Peyer's patch (tissue), 4 donors: ENCODE measurements at regions not wholly inside any gene's neighbourhood (a gene's known extent, or its start where the extent isn't known, plus 50 kb on each side); places are given as distances from the start of the nearest gene placed in this dataset.

Source experiments
- DNase-seq, 3 donors: peaks; one replicate each; pipeline ENCODE4 v3.0.0-alpha.2; 2017 to 2019
- H3K27ac ChIP-seq, 4 donors: fragments of 200-600 bp; sonication (generic); one replicate each; pipeline ENCODE4 v1.5.1; 2016 to 2019
- H3K27me3 ChIP-seq, 2 donors: fragments of 200-600 bp; sonication (generic); one replicate each; pipeline ENCODE4 v1.5.1; 2019
- H3K36me3 ChIP-seq, 3 donors: fragments of 200-600 bp; sonication (generic); one replicate each; pipeline ENCODE4 v1.5.1; 2016 to 2019
- H3K4me1 ChIP-seq, 4 donors: fragments of 200-600 bp; sonication (generic); one replicate each; pipeline ENCODE4 v1.5.1; 2016 to 2019
- H3K4me3 ChIP-seq, 4 donors: fragments of 200-600 bp; sonication (generic); 1 replicate in 3 of 4; 2 replicates in 1 of 4; pipeline ENCODE4 v1.5.1; 2016 to 2019; ENCODE audit warnings: mild to moderate bottlenecking in 1 of 4
- H3K9me3 ChIP-seq, 4 donors: fragments of 200-600 bp; sonication (generic); one replicate each; pipeline ENCODE4 v1.5.1; 2016 to 2019; ENCODE audit warnings: mild to moderate bottlenecking in 1 of 4
- POLR2A ChIP-seq, 2 donors: fragments of 450-650 bp; IDR thresholded peaks; one replicate each; pipeline ENCODE4 v1.5.1; 2017; ENCODE audit warnings: antibody characterized with exemption in 2 of 2, mild to moderate bottlenecking in 2 of 2, moderate library complexity in 2 of 2
- TF ChIP-seq, protein P1 (sequence below), 6 experiments: fragments of 450-650 bp in 4 of 6; fragments of 200-600 bp in 2 of 6; sonication (generic) in 1 of 6; IDR thresholded peaks; one replicate each; pipeline ENCODE4 v1.5.1; 2017 to 2019; ENCODE audit warnings: antibody characterized with exemption in 6 of 6, mild to moderate bottlenecking in 3 of 6, moderate library complexity in 1 of 6

- Histone ChIP-seq H3K36me3 (no peaks in the 10 kb centered on the region), H3K9me3 (no peaks in the 10 kb centered on the region), H3K27ac (no peak overlapping the region), H3K4me3 (no peak overlapping the region), H3K27me3 (no peaks in the 10 kb centered on the region), H3K4me1 (no peaks in the 10 kb centered on the region)
- DNase-seq, result no peak
- TF ChIP-seq POLR2A (IDR thresholded peaks at IDR 0.05), result no peak
- TF ChIP-seq, protein P1, sequence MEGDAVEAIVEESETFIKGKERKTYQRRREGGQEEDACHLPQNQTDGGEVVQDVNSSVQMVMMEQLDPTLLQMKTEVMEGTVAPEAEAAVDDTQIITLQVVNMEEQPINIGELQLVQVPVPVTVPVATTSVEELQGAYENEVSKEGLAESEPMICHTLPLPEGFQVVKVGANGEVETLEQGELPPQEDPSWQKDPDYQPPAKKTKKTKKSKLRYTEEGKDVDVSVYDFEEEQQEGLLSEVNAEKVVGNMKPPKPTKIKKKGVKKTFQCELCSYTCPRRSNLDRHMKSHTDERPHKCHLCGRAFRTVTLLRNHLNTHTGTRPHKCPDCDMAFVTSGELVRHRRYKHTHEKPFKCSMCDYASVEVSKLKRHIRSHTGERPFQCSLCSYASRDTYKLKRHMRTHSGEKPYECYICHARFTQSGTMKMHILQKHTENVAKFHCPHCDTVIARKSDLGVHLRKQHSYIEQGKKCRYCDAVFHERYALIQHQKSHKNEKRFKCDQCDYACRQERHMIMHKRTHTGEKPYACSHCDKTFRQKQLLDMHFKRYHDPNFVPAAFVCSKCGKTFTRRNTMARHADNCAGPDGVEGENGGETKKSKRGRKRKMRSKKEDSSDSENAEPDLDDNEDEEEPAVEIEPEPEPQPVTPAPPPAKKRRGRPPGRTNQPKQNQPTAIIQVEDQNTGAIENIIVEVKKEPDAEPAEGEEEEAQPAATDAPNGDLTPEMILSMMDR (IDR thresholded peaks at IDR 0.05), result no peak
These were observed 435.2 kb upstream of the AUTS2 start for GRCh38 chr7:69162931-69163670.

DNA sequence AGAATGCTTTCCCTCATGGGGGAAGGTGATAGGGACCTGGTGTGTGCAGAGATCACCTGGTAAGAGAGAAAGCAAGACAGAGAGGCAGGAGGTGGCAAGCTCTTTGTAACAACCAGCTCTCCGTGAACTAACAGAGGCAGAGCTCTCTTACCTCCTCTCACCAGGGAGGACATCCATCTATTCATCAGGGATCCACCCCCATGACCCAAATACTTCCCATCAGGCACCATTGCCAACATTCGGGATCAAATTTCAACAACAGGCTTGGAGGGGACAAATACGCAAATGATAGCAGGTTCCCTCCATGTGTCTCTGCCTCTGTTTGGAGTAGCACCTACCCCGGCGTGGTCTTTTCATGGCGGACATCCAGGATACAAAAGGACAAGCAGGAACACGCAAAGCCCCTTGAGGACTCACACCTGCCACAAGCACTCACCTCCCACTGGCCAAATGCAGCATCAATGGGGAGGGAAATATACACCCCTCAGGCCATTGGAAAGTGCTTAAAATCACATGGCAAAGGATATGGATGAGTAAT is 431.2 kb upstream of the AUTS2 start:
- Histone ChIP-seq H3K27ac (no peak overlapping the region), H3K4me3 (no peak overlapping the region), H3K9me3 (no peaks in the 10 kb centered on the region), H3K36me3 (no peaks in the 10 kb centered on the region), H3K4me1 (no peaks in the 10 kb centered on the region), H3K27me3 (no peaks in the 10 kb centered on the region)
- DNase-seq, result no peak
- no peak for TF ChIP-seq POLR2A (IDR thresholded peaks at IDR 0.05)
- TF ChIP-seq, protein P1 (IDR thresholded peaks at IDR 0.05), result no peak

GRCh38 chr7:69169386-69169785 is 428.9 kb upstream of the AUTS2 start:
- H3K27ac ChIP-seq, result no peak overlapping the region
- TF ChIP-seq, protein P1 (IDR thresholded peaks at IDR 0.05), result no peak
- no peak for TF ChIP-seq POLR2A (IDR thresholded peaks at IDR 0.05)
- H3K36me3 ChIP-seq, result no peaks in the 10 kb centered on the region
- no peaks in the 10 kb centered on the region for H3K9me3 ChIP-seq
- H3K4me3 ChIP-seq, result no peak overlapping the region
- no peaks in the 10 kb centered on the region for H3K27me3 ChIP-seq
- DNase-seq, result no peak
- no peaks in the 10 kb centered on the region for H3K4me1 ChIP-seq

DNA sequence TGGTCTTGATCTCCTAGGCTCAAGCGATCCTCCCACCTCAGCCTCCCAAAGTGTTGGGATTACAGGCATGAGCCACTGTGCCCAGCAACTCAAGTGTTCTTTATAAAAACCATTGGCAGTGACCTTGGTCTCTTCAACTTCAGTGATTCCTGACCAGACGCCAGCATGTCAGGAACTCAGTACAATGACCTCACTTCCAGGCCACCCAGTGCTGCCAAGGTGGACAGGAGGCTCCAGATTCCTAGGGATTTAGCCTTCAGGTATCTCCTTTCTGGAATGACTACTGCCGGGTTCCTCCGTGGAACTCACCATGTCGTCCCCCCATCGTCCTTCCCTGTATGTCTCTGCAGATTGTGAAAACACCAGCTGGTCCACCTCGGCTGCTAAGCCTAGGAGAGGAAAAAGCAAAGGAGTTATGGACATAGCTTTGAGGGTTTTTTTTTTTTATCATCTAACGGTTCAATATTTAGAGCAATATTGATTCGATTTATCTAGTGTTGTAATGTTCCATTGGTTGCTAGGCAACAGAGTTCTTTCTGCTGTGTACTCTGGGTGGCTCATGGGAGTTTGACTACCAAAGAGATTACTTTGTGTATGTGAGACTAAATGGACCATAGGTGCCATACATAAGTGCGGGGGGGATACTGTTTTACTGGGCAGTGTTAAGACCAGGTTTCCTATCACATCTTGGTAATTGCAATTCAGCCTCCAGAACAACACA is 425.8 kb upstream of the AUTS2 start:
- no peak for TF ChIP-seq POLR2A (IDR thresholded peaks at IDR 0.05)
- TF ChIP-seq, protein P1 (IDR thresholded peaks at IDR 0.05), result no peak
- DNase-seq, result no peak
- H3K27me3 ChIP-seq, result no peaks in the 10 kb centered on the region

DNA sequence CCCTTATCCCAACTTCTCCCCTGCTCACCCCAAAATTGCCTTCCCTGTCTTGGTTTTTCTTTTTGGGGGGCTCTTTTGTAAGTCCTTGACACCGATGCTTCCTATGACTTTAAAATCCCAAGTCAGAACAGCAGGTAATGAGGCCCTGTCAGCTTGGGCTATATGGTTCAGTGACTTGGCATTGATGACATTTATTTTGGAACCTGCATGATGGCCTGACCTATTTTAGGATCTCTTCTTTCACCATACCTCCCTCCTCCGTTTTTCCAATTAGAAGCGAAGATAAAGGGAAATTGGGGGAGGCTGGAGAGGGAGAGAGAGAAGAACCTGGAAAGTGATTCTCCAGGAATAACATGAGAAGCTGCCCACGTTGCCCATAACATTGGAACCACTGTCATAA is 424.9 kb upstream of the AUTS2 start:
- H3K27ac ChIP-seq, result no peak overlapping the region
- no peaks in the 10 kb centered on the region for H3K4me1 ChIP-seq
- TF ChIP-seq, protein P1 (IDR thresholded peaks at IDR 0.05), result no peak
- no peak for TF ChIP-seq POLR2A (IDR thresholded peaks at IDR 0.05)
- no peaks in the 10 kb centered on the region for H3K27me3 ChIP-seq
- H3K36me3 ChIP-seq, result no peaks in the 10 kb centered on the region
- no peak for DNase-seq
- H3K4me3 ChIP-seq, result no peak overlapping the region
- H3K9me3 ChIP-seq, result no peaks in the 10 kb centered on the region

More for the DNA sequence above, 425.8 kb upstream of the AUTS2 start:
- H3K4me1 ChIP-seq, result no peaks in the 10 kb centered on the region
- H3K36me3 ChIP-seq, result no peaks in the 10 kb centered on the region
- H3K4me3 ChIP-seq, result no peak overlapping the region
- no peak overlapping the region for H3K27ac ChIP-seq
- no peaks in the 10 kb centered on the region for H3K9me3 ChIP-seq
